ENCODE measurements at regions not wholly inside any gene's neighbourhood (a gene's known extent, or its start where the extent isn't known, plus 50 kb on each side); places are given as distances from the start of the nearest gene placed in this dataset.

GRCh38 chr2:217149087-217149660 lies 289.3 kb upstream of the TNP1 start:
- DNase-seq, result no peak

- DNase-seq, result no peak
Observed at GRCh38 chr2:217147818-217148217, 288.0 kb upstream of the TNP1 start.

GRCh38 chr2:217146956-217147355 lies 287.1 kb upstream of the TNP1 start:
- DNase-seq, result no peak

DNA sequence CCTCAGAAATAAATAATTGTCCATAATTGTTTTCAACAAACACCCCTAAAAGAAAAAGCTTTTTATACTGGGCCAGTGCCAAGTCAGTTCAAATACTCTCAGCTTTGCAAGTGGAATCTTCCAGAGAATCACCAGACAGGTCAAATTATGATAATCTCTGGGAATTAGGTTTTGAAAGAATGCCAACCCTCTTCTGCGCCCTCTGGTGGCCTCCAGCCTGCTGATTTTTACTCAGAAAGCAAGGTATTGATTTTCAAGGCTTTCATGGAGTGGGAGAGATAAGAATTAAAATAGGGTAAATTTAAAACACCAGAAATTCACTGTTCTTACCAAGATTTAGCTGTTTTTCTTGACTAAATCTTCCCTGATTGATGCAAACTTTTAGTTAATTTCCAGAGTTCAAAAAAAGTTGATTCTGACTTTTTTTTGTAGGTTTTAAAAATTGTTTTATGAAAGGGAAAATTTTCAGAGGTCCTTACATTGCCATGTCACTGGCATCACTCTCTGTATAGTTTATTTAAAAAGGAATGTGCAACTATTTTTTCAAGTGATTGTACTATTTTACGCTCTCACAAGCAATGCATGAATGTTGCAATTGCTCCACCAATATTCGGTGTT lies 282.9 kb upstream of the TNP1 start:
- DNase-seq, result no peak

- no peak for DNase-seq
Observed at GRCh38 chr2:217138284-217138683, 278.4 kb upstream of the TNP1 start.

DNA sequence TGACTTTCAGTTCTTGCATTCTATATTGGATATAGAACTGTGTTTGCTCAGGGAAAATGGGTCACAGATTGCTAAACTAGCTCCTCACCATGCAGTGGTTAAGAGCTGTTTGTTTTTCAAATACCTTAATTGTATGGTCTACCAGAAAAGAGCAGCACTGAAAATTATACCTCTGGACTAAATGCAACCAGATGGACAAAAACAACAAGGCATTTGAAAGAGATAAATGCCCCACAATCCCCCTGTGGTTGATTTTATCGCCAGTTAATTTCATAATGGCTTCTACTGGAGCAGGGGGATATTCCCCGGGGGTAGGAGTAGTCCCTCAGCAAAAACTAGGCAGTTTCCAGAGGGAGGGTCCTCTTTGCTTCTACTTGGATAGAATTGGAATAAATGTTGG lies 267.9 kb upstream of the TNP1 start:
- no peak for DNase-seq

- DNase-seq, result no peak
Observed at GRCh38 chr2:217125014-217125413, 265.1 kb upstream of the TNP1 start.

DNA sequence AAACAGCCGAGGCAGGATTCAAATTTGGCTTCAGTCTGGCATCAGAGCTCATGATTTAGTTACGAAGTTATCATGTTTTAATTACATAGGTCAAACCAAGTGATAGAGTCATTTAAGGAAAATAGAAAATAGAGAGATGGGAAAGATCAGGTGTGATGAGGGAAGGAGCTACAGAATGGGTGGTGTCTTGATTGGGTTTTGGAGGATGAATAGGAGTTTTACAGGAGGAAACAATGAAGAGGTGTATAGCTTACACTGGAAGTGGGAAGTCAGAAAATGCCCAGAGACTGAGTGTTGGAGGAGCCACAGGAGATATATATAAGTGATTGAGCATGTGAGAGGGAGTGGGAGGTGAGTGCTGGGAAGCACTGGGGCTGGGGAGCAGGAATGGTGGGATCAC lies 264.2 kb upstream of the TNP1 start:
- no peak for DNase-seq

DNA sequence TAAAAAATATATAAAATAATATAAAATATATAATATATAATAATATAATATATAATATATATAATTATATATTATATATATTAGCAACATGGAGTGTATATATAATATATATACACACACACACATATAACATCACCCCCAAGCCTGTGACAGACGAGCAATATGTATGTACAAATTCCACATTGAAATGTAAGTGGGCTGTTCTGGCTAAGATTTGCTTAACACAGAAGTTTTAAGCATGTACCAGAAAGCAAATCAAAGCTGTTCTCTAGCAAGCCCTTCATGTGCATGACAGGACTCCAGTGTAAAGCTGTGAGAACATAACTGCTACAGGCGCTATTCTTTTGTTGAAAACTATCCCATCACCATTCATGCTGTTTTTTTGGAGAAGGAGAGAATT lies 261.7 kb upstream of the TNP1 start:
- no peak for DNase-seq

- DNase-seq, result no peak
Observed at GRCh38 chr2:217120429-217120828, 260.6 kb upstream of the TNP1 start.

- DNase-seq, result no peak
Observed at GRCh38 chr2:217118559-217119284, 258.9 kb upstream of the TNP1 start.

DNA sequence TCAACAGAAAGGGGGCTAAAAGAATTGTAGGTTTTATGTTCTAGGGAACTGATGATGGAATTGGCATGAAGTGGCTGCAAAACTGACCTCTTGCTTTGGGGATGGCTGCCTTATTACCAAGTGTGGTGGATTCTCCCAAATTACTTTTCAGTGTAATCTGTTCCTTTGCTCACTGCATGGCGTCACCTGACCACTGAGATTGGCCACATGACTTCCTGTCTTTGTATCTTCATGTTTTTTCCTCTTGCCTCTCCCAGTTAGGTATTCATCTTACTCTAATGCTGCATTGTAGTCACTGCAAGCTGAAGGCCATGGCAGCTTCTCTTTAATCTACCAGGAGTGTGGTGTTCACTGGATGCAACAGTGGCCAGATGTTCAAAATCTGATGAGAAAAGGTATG lies 257.7 kb upstream of the TNP1 start:
- DNase-seq, result no peak

DNA sequence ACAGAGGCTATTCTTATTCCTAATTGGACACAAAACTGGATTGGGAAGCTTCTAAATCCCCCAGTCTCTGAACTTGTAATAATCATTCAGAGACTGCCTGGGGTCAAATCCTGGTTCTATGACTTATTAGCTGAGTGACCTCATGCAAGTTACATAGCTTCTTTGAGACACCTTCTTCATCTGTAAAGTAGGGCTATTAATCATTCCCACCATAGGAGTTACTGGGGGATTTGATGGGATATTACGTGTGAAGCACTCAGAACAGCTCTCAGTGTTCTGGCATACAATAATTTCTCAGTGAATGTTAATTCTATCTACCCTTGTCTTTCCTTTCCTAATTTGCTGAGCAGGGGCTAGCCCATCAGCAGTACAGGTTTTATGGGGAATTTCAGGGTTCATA lies 256.7 kb upstream of the TNP1 start:
- DNase-seq, result no peak

GRCh38 chr2:217114117-217114516 lies 254.3 kb upstream of the TNP1 start:
- no peak for DNase-seq

GRCh38 chr2:217113491-217113890 lies 253.6 kb upstream of the TNP1 start:
- DNase-seq, result no peak

GRCh38 chr2:217110550-217110949 lies 250.7 kb upstream of the TNP1 start:
- no peak for DNase-seq

DNA sequence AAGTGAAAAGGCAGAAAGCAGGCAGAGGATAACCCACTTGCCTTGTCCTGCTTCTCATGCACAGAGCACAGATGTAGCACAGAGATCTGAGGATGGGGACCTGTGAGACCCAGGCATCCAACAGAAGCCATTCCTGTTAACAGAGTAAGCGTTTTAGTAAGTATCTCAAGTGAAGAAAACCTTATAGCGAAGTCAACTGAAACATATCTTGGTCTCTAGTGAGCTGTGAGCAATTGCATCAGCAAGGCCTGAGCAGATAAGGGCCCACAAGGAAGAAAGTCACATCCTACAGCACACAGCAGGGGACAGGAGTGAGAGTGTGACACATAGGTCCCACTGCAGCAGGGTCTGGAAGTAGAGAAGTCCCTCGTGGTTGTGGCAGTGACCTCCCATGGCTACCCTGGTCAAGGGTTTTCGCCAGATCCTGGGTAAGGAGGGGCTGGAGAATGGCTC lies 248.7 kb upstream of the TNP1 start:
- DNase-seq, result no peak

GRCh38 chr2:217108086-217108485 lies 248.2 kb upstream of the TNP1 start:
- DNase-seq, result no peak

GRCh38 chr2:217107480-217107879 lies 247.6 kb upstream of the TNP1 start:
- no peak for DNase-seq

- no peak for DNase-seq
Observed at GRCh38 chr2:217106650-217107014, 246.8 kb upstream of the TNP1 start.

DNA sequence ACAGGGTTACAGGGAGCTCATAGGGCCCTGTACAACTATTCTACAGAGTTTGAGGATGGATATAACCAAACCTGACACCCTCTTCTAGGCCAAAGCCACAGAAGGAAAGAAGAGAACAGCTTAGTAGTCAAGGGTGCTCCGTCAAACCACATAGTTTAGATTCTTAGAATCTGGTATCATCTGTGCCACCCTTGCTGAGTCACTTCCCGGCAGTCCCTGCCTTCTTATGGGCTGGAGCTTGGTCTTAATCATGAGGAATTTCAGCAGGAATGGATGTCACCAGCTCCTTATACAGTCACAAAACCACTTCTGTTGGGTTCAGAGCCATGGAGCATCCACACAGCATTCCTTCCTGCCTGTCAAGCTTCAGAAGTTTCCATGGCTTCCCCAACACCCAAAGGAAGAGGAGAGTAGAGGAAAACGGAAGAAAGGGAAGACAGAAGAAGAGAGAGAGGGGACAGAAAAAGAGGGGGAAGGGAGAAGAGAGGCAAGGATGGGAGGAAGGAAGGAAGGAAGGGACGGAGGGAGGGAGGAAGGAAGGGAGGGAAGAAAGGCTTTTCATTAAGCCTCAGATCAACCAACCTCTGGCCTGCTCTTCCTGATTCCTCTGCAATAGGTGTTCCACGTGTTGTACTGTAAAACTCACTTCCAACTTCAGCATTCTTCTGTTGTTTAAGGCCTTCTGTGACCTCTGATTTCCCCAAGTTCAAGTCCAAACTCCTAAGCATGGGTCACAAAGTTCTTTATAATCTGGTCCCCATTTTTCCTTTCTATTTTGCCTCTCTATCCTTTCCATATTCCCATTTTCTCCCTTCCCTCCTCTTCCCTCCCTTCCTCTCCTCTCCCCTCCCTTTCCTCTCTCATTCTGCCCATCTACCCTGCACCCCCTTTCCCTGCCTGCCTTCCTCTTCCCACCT lies 246.1 kb upstream of the TNP1 start:
- DNase-seq, result no peak

DNA sequence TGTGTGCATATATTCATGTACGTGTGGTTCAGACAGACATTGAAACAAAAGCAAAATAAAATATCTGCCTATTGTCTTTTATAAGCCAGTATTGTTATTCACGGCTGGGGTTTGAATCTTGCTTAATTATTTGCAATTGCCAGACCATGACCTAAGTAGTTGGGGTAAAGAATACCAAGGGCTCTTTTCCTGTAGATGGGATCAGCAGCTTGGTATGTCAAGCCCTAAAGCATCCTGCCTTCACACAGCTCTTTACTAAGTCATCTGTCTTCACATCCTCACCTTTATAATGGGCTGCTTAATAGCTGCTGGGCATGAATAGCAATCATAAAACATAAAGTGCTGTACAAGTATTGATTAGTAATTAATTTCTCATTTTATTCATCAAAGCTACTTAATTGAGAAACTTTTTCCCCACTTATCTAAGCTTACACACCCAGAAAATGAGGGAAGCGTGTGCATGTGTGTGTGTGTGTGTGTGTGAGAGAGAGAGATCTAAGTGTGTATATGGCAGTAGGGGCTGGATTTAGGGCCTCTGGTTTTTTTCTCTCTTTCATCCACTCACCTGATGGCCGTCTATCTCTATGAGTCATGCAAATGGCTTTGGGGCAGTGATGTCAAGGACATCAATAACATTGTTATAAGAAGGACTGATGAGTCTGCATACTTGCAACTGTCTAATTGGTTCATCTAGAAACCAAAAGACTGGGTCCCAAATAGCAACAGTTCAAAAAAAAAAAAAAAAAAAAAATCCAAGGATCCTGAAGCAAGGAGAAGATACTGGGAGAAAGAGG lies 244.1 kb upstream of the TNP1 start:
- DNase-seq, result no peak

- no peak for DNase-seq
Observed at GRCh38 chr2:217102956-217103355, 243.1 kb upstream of the TNP1 start.

All from activated effector memory CD4-positive, alpha-beta T cell treated with anti-CD3 and anti-CD28 coated beads, Interleukin-2, amount 50 U/mL, for 16 hours (primary cell).